GM23338 (cell line): ENCODE measurements at regions not wholly inside any gene's neighbourhood (a gene's known extent, or its start where the extent isn't known, plus 50 kb on each side); places are given as distances from the start of the nearest gene placed in this dataset.

Experiments used
- ATAC-seq: fragments of 200-7000 bp; cut with Tn5 transposase; 3 replicates; pipeline ENCODE4 v1.9.1; 2020
- DNase-seq: peaks from one replicate; pipeline ENCODE4 v3.0.0-alpha.2; 2015; ENCODE audit warnings: low spot score
- H2AFZ ChIP-seq: fragments of 200-600 bp; sonication (generic); 2 replicates; pipeline ENCODE4 v1.8.0; 2016; ENCODE audit warnings: antibody characterized with exemption, mild to moderate bottlenecking, moderate library complexity
- H3F3A ChIP-seq: fragments of 200-600 bp; sonication (generic); replicated peaks from 2 replicates; pipeline ENCODE4 v1.8.0; 2017; ENCODE audit warnings: antibody characterized with exemption, mixed run types, low read depth
- H3K27ac ChIP-seq: fragments of 200-600 bp; sonication (generic); 2 replicates; pipeline ENCODE4 v1.6.1; 2016; ENCODE audit warnings: low read depth
- H3K27me3 ChIP-seq: fragments of 200-600 bp; sonication (generic); 2 replicates; pipeline ENCODE4 v1.8.0; 2016; ENCODE audit warnings: mild to moderate bottlenecking, mixed run types, moderate library complexity; ENCODE audit not compliant: insufficient read depth
- H3K36me3 ChIP-seq: fragments of 200-600 bp; sonication (generic); 2 replicates; pipeline ENCODE4 v1.8.0; 2016; ENCODE audit warnings: mild to moderate bottlenecking; ENCODE audit not compliant: insufficient read depth
- H3K4me1 ChIP-seq: fragments of 200-600 bp; sonication (generic); 2 replicates; pipeline ENCODE4 v1.8.0; 2016; ENCODE audit warnings: mild to moderate bottlenecking, moderate library complexity; ENCODE audit not compliant: insufficient read depth
- H3K4me2 ChIP-seq: fragments of 200-600 bp; sonication (generic); 2 replicates; pipeline ENCODE4 v1.7.1; 2017; ENCODE audit warnings: mixed run types
- H3K4me3 ChIP-seq: fragments of 200-600 bp; sonication (generic); 2 replicates; pipeline ENCODE4 v1.6.1; 2016; ENCODE audit warnings: mixed run types
- H3K79me2 ChIP-seq: fragments of 200-600 bp; sonication (generic); replicated peaks from 2 replicates; pipeline ENCODE4 v1.8.0; 2017; ENCODE audit warnings: mild to moderate bottlenecking; ENCODE audit not compliant: insufficient read depth
- H3K9me2 ChIP-seq: fragments of 200-600 bp; sonication (generic); 2 replicates; pipeline ENCODE4 v1.8.0; 2017; ENCODE audit not compliant: insufficient read depth
- H4K20me1 ChIP-seq: fragments of 200-600 bp; sonication (generic); replicated peaks from 2 replicates; pipeline ENCODE4 v1.8.0; 2017; ENCODE audit warnings: mild to moderate bottlenecking; ENCODE audit not compliant: insufficient read depth
- H3K27ac Mint-ChIP-seq: 2 replicates; pipeline ENCODE4 v1.8.0; 2020; ENCODE audit warnings: inconsistent platforms, mild to moderate bottlenecking, moderate library complexity, mixed read lengths
- H3K27me3 Mint-ChIP-seq: 3 replicates; pipeline ENCODE4 v1.8.0; 2022; ENCODE audit warnings: low read depth, mild to moderate bottlenecking, moderate library complexity, mixed read lengths, inconsistent platforms; ENCODE audit not compliant: insufficient read depth, poor library complexity
- H3K36me3 Mint-ChIP-seq: 3 replicates; pipeline ENCODE4 v1.8.0; 2021; ENCODE audit warnings: low read depth, mild to moderate bottlenecking, inconsistent platforms, moderate library complexity, mixed read lengths
- H3K4me1 Mint-ChIP-seq: 3 replicates; pipeline ENCODE4 v1.8.0; 2020; ENCODE audit warnings: mild to moderate bottlenecking, inconsistent platforms, mixed read lengths
- H3K4me3 Mint-ChIP-seq: 3 replicates; pipeline ENCODE4 v1.8.0; 2021; ENCODE audit warnings: moderate library complexity, mild to moderate bottlenecking, inconsistent platforms, mixed read lengths
- H3K9me3 Mint-ChIP-seq: 3 replicates; pipeline ENCODE4 v1.8.0; 2020; ENCODE audit warnings: moderate library complexity, mild to moderate bottlenecking, inconsistent platforms, mixed read lengths
- EZH2 ChIP-seq: fragments of 200-600 bp; sonication (generic); IDR thresholded peaks from one replicate; pipeline ENCODE4 v1.8.0; 2017; ENCODE audit warnings: antibody characterized with exemption, mild to moderate bottlenecking, low read depth; ENCODE audit not compliant: unreplicated experiment
- EZH2phosphoT487 ChIP-seq: fragments of 200-600 bp; sonication (generic); IDR thresholded peaks from one replicate; pipeline ENCODE4 v1.8.1; 2018; ENCODE audit warnings: antibody characterized with exemption; ENCODE audit not compliant: unreplicated experiment
- JUNB ChIP-seq: IDR thresholded peaks from one replicate; pipeline ENCODE4 v1.6.1; 2016; ENCODE audit warnings: antibody characterized with exemption; ENCODE audit not compliant: unreplicated experiment
- NANOG ChIP-seq: IDR thresholded peaks from 2 replicates; pipeline ENCODE4 v1.6.1; 2016; ENCODE audit warnings: antibody characterized with exemption, borderline replicate concordance
- POLR2AphosphoS5 ChIP-seq: IDR thresholded peaks from 2 replicates; pipeline ENCODE4 v1.6.1; 2016; ENCODE audit warnings: antibody characterized with exemption, low read depth
- STAT1 ChIP-seq: IDR thresholded peaks from one replicate; pipeline ENCODE4 v1.6.1; 2016; ENCODE audit warnings: antibody characterized with exemption; ENCODE audit not compliant: unreplicated experiment
- ZNF114 ChIP-seq: fragments of 250-450 bp; sonication (Bioruptor Pico); IDR thresholded peaks from 2 replicates; pipeline ENCODE4 v1.5.0; 2020; ENCODE audit warnings: mild to moderate bottlenecking, moderate library complexity
- ZNF331 ChIP-seq: fragments of 250-450 bp; sonication (Bioruptor Pico); IDR thresholded peaks from 2 replicates; pipeline ENCODE4 v1.5.0; 2020; ENCODE audit warnings: low read depth, mild to moderate bottlenecking, moderate library complexity
- TF ChIP-seq, protein P1 (sequence below), 2 experiments: fragments of 200-600 bp in 1 of 2; sonication (generic) in 1 of 2; conservative IDR thresholded peaks; 2 replicates each; pipeline versions ENCODE4 v1.5.1 to v1.6.1; 2016 to 2017; ENCODE audit warnings: antibody characterized with exemption in 2 of 2, low read depth in 2 of 2, mild to moderate bottlenecking in 2 of 2, moderate library complexity in 1 of 2
- TF ChIP-seq, protein P2 (sequence below): IDR thresholded peaks from 2 replicates; pipeline ENCODE4 v1.6.1; 2016; ENCODE audit warnings: antibody characterized with exemption

DNA sequence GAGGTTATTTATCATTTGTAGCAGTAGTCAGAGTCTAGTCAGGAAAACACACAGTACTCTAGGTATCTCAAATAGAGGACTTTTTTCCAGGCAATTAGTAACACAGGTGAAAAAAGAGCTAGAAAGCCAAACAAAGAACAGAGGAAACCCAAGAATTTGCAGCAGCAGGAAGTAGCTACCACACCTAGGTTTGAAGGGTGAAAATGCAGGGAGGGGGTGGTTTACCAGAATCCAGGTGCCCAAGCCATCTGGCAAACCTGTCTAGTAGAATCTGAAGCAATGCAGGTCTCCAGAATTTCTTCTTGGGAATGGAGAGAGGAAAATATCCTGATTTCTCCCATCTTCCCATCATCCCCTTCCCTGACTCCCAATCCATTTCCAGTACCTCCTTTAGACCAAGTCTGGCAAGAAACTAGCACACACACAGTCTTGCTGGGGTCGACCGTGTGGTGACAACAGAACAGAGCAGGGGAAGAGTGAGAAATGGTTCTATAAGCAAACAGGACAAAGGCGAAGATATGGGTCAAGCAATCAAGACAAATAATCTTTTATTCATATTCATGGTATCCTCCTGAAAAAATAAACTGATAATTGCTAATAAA lies 231.9 kb upstream of the MMADHC start:
- no peaks in the 10 kb centered on the region for H3K27me3 ChIP-seq
- H3K27me3 Mint-ChIP-seq, result no peaks in the 10 kb centered on the region
- H2AFZ ChIP-seq, result peak overlapping the region; percentile 94
- H4K20me1 ChIP-seq, result no peaks in the 10 kb centered on the region
- H3K9me2 ChIP-seq, result 0 out of 2 replicates have a peak, but pooled peaks cover 8% of the 10 kb centered on the region
- peaks cover 20% of the 10 kb centered on the region for H3K4me1 Mint-ChIP-seq
- peaks cover 15% of the 10 kb centered on the region for H3K4me1 ChIP-seq
- no peaks in the 10 kb centered on the region for H3K79me2 ChIP-seq
- peak overlapping the region; percentile 49; the same call in 1 of the 2 replicates for H3K4me2 ChIP-seq
- H3K4me3 Mint-ChIP-seq, result no peak overlapping the region
- 0 out of 3 replicates have a peak, but pooled peaks cover 2% of the 10 kb centered on the region for H3K9me3 Mint-ChIP-seq
- no peaks in the 10 kb centered on the region for H3K36me3 ChIP-seq
- no peak overlapping the region for H3K4me3 ChIP-seq
- no peak; the same call in 2 of the 3 replicates for ATAC-seq
- H3K36me3 Mint-ChIP-seq, result no peaks in the 10 kb centered on the region
- no peak overlapping the region for H3K27ac Mint-ChIP-seq
- H3F3A ChIP-seq, result no peaks in the 10 kb centered on the region
- peak; percentile 35 for DNase-seq
- TF ChIP-seq EZH2 (no peak), STAT1 (no peak), ZNF331 (CRISPR knock-in tag) (no peak), EZH2phosphoT487 (no peak), JUNB (no peak)
- TF ChIP-seq, protein P1, sequence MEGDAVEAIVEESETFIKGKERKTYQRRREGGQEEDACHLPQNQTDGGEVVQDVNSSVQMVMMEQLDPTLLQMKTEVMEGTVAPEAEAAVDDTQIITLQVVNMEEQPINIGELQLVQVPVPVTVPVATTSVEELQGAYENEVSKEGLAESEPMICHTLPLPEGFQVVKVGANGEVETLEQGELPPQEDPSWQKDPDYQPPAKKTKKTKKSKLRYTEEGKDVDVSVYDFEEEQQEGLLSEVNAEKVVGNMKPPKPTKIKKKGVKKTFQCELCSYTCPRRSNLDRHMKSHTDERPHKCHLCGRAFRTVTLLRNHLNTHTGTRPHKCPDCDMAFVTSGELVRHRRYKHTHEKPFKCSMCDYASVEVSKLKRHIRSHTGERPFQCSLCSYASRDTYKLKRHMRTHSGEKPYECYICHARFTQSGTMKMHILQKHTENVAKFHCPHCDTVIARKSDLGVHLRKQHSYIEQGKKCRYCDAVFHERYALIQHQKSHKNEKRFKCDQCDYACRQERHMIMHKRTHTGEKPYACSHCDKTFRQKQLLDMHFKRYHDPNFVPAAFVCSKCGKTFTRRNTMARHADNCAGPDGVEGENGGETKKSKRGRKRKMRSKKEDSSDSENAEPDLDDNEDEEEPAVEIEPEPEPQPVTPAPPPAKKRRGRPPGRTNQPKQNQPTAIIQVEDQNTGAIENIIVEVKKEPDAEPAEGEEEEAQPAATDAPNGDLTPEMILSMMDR (conservative IDR thresholded peaks at IDR 0.05; ENCODE audit: low read depth in 2 of 2), result no peak
- TF ChIP-seq, protein P2, sequence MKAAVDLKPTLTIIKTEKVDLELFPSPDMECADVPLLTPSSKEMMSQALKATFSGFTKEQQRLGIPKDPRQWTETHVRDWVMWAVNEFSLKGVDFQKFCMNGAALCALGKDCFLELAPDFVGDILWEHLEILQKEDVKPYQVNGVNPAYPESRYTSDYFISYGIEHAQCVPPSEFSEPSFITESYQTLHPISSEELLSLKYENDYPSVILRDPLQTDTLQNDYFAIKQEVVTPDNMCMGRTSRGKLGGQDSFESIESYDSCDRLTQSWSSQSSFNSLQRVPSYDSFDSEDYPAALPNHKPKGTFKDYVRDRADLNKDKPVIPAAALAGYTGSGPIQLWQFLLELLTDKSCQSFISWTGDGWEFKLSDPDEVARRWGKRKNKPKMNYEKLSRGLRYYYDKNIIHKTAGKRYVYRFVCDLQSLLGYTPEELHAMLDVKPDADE, result no peak
- no peak overlapping the region for H3K27ac ChIP-seq

DNA sequence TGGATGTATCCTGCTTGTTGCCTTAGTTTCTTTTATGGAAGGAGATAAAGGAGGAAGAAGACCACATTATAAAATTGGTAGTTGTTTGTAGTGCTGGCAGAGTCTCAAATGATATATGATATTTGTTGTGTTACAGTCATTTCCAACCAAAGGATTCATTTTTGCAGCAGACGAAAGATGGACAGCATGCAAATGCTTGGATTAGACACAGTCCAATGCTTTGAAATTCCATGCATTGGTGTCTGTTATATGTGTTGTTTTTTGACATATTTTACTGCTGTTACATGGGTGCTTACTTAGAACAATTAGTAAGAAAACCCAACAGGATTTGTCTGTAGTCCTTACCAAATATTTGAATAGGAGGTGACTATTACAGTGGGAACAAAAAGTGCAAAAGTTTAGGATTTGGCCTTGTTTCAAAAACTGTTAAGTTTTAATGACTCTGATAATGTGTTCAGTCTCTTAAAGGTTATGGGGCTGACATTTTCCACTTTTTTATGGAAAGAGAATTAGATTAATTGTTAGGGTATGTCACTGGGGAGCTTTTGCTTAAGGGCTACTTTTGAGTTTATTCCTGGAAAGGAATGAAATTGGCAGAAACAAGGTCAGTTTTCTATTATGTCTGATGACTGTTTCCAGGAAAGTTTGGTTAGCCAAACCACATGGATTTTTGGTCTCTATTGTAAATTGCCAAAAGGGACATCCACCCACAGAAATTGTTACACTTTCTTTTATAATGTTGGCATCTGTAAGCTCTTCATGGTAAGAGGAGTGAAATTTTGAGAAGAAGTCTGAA lies 229.4 kb upstream of the MMADHC start:
- no peaks in the 10 kb centered on the region for H3K27me3 Mint-ChIP-seq
- no peaks in the 10 kb centered on the region for H3K36me3 Mint-ChIP-seq
- no peaks in the 10 kb centered on the region for H3K27me3 ChIP-seq
- peaks cover 8% of the 10 kb centered on the region; the same call in 1 of the 2 replicates for H3K4me1 ChIP-seq
- H3K27ac ChIP-seq, result no peak overlapping the region
- H3K4me2 ChIP-seq, result no peak overlapping the region
- H2AFZ ChIP-seq, result no peak overlapping the region
- no peak overlapping the region for H3K4me3 Mint-ChIP-seq
- H3F3A ChIP-seq, result no peaks in the 10 kb centered on the region
- H4K20me1 ChIP-seq, result no peaks in the 10 kb centered on the region
- peaks cover 12% of the 10 kb centered on the region for H3K4me1 Mint-ChIP-seq
- no peaks in the 10 kb centered on the region for H3K9me3 Mint-ChIP-seq
- H3K36me3 ChIP-seq, result no peaks in the 10 kb centered on the region
- H3K79me2 ChIP-seq, result no peaks in the 10 kb centered on the region
- H3K9me2 ChIP-seq, result peaks cover 8% of the 10 kb centered on the region; the same call in 1 of the 2 replicates
- DNase-seq (no peak), ATAC-seq (no peak)
- no peak overlapping the region for H3K27ac Mint-ChIP-seq
- no peak overlapping the region for H3K4me3 ChIP-seq
- TF ChIP-seq NANOG (no peak), ZNF114 (CRISPR knock-in tag) (no peak), STAT1 (no peak), POLR2AphosphoS5 (no peak), JUNB (no peak), EZH2 (no peak), ZNF331 (CRISPR knock-in tag) (no peak)
- TF ChIP-seq, protein P2, result no peak
